ENCODE measurements at regions not wholly inside any gene's neighbourhood (a gene's known extent, or its start where the extent isn't known, plus 50 kb on each side); places are given as distances from the start of the nearest gene placed in this dataset.

- TF ChIP-seq ZFX (IDR thresholded peaks at IDR 0.05) (no peak), CTCF (conservative IDR thresholded peaks at IDR 0.05) (no peak)
- no peak overlapping the region for H3K27ac ChIP-seq
Measured at GRCh38 chr2:75959724-75960471, 249.2 kb upstream of the GCFC2 start.

GRCh38 chr2:75954761-75955160 lies 244.0 kb upstream of the GCFC2 start:
- no peak overlapping the region for H3K27ac ChIP-seq
- TF ChIP-seq ZFX (IDR thresholded peaks at IDR 0.05) (no peak), CTCF (conservative IDR thresholded peaks at IDR 0.05) (no peak)

GRCh38 chr2:75952173-75952572 lies 241.5 kb upstream of the GCFC2 start:
- no peak for TF ChIP-seq CTCF (conservative IDR thresholded peaks at IDR 0.05)
- no peak overlapping the region for H3K27ac ChIP-seq

- TF ChIP-seq ZFX (IDR thresholded peaks at IDR 0.05) = no peak
- TF ChIP-seq CTCF (conservative IDR thresholded peaks at IDR 0.05) = no peak
- H3K27ac ChIP-seq = no peak overlapping the region
Measured at GRCh38 chr2:75949385-75950030, 238.8 kb upstream of the GCFC2 start.

- TF ChIP-seq ZFX (IDR thresholded peaks at IDR 0.05) = no peak
- no peak for TF ChIP-seq CTCF (conservative IDR thresholded peaks at IDR 0.05)
- no peak overlapping the region for H3K27ac ChIP-seq
Measured at GRCh38 chr2:75936311-75936710, 225.6 kb upstream of the GCFC2 start.

GRCh38 chr2:75932996-75933395 lies 222.3 kb upstream of the GCFC2 start:
- no peak for TF ChIP-seq CTCF (conservative IDR thresholded peaks at IDR 0.05)
- TF ChIP-seq ZFX (IDR thresholded peaks at IDR 0.05) = no peak
- no peak overlapping the region for H3K27ac ChIP-seq

- no peak for TF ChIP-seq CTCF (conservative IDR thresholded peaks at IDR 0.05)
- no peak for TF ChIP-seq ZFX (IDR thresholded peaks at IDR 0.05)
- H3K27ac ChIP-seq = no peak overlapping the region
Measured at GRCh38 chr2:75928093-75928492, 217.4 kb upstream of the GCFC2 start.

All from C4-2B (cell line).